ENCODE measurements at regions not wholly inside any gene's neighbourhood (a gene's known extent, or its start where the extent isn't known, plus 50 kb on each side); places are given as distances from the start of the nearest gene placed in this dataset.

DNA sequence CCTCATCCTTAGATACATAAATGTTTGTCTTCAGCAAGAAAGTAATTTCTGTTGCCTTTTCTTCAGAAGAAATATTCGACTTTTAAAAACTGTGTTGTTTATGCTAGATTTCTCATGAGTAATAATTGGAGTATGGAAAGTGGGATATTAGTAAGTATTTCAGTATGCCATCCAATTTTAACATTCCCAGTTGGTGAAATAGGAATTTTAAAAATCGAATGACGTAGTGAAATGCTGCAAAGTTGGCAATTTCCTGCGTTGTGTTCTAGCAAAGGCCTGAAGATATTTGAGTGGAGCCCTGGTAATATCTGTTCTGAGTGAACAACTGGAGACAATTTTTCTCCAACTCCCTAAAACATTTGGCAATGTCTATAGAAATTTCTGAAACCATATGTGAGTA, 190.1 kb downstream of the ZNF330 start:
- H3K79me2 ChIP-seq (ENCODE audit: insufficient read depth, low read length): no peaks in the 10 kb centered on the region
- no peak for TF ChIP-seq EZH2 (IDR thresholded peaks at IDR 0.05; ENCODE audit: borderline replicate concordance, low read depth, low read length, severe bottlenecking)
- TF ChIP-seq, protein P1, sequence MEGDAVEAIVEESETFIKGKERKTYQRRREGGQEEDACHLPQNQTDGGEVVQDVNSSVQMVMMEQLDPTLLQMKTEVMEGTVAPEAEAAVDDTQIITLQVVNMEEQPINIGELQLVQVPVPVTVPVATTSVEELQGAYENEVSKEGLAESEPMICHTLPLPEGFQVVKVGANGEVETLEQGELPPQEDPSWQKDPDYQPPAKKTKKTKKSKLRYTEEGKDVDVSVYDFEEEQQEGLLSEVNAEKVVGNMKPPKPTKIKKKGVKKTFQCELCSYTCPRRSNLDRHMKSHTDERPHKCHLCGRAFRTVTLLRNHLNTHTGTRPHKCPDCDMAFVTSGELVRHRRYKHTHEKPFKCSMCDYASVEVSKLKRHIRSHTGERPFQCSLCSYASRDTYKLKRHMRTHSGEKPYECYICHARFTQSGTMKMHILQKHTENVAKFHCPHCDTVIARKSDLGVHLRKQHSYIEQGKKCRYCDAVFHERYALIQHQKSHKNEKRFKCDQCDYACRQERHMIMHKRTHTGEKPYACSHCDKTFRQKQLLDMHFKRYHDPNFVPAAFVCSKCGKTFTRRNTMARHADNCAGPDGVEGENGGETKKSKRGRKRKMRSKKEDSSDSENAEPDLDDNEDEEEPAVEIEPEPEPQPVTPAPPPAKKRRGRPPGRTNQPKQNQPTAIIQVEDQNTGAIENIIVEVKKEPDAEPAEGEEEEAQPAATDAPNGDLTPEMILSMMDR (IDR thresholded peaks at IDR 0.05; ENCODE audit: borderline replicate concordance, extremely low read depth, low read length, poor library complexity, severe bottlenecking): no peak
- no peak overlapping the region for H3K9ac ChIP-seq (ENCODE audit: low read depth, low read length)
- H3K27ac ChIP-seq (ENCODE audit: low read length): no peak overlapping the region
- H3K36me3 ChIP-seq (ENCODE audit: insufficient read depth, low read length): no peaks in the 10 kb centered on the region
- no peak overlapping the region for H2AFZ ChIP-seq (ENCODE audit: low read depth, low read length)
- no peaks in the 10 kb centered on the region for H4K20me1 ChIP-seq (ENCODE audit: insufficient read depth, low read length)
- no peaks in the 10 kb centered on the region for H3K4me1 ChIP-seq (ENCODE audit: insufficient read depth, low read length)
- ATAC-seq (ENCODE audit: insufficient read depth, low read depth) (no peak), DNase-seq (no peak)
- H3K4me2 ChIP-seq (ENCODE audit: insufficient read depth, low read length): no peak overlapping the region
- no peaks in the 10 kb centered on the region for H3K27me3 ChIP-seq (ENCODE audit: insufficient read depth, low read length, poor library complexity)
- H3K4me3 ChIP-seq (ENCODE audit: low read depth in 1 of 2, low read length in 2 of 2): no peak overlapping the region
- no peaks in the 10 kb centered on the region for H3K9me3 ChIP-seq (ENCODE audit: insufficient read depth, low read length, severe bottlenecking)

DNA sequence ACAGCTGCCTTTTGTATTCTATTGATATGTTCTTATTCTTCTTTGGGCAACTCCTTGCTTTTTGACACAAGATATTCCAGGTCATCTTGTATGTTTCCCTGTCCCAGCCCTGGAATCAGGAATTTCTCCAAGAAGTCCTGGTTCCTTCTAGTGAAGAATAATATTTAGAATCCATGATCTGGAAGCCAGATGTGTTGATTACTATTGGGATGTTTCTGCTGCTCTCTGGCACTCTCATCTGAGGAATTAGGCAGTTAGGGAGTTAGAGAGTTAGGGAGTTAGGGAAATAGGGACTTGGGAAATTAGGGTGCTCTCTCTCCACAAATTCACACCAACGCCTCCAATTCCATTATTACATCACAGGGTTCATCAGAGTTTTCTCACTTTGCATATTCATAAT, 191.2 kb downstream of the ZNF330 start:
- H4K20me1 ChIP-seq (ENCODE audit: insufficient read depth, low read length): no peaks in the 10 kb centered on the region
- H3K4me2 ChIP-seq (ENCODE audit: insufficient read depth, low read length): no peak overlapping the region
- H3K9me3 ChIP-seq (ENCODE audit: insufficient read depth, low read length, severe bottlenecking): no peaks in the 10 kb centered on the region
- no peaks in the 10 kb centered on the region for H3K36me3 ChIP-seq (ENCODE audit: insufficient read depth, low read length)
- no peak for DNase-seq
- H3K79me2 ChIP-seq (ENCODE audit: insufficient read depth, low read length): no peaks in the 10 kb centered on the region
- no peak overlapping the region for H2AFZ ChIP-seq (ENCODE audit: low read depth, low read length)
- H3K9ac ChIP-seq (ENCODE audit: low read depth, low read length): no peak overlapping the region
- H3K27ac ChIP-seq (ENCODE audit: low read length): no peak overlapping the region
- no peak overlapping the region for H3K4me3 ChIP-seq (ENCODE audit: low read depth in 1 of 2, low read length in 2 of 2)
- ATAC-seq (ENCODE audit: insufficient read depth, low read depth): no peak
- TF ChIP-seq EZH2 (IDR thresholded peaks at IDR 0.05; ENCODE audit: borderline replicate concordance, low read depth, low read length, severe bottlenecking): no peak
- TF ChIP-seq, protein P1 (IDR thresholded peaks at IDR 0.05; ENCODE audit: borderline replicate concordance, extremely low read depth, low read length, poor library complexity, severe bottlenecking): no peak
- no peaks in the 10 kb centered on the region for H3K4me1 ChIP-seq (ENCODE audit: insufficient read depth, low read length)
- no peaks in the 10 kb centered on the region for H3K27me3 ChIP-seq (ENCODE audit: insufficient read depth, low read length, poor library complexity)

GRCh38 chr4:141413366-141413765, 192.7 kb downstream of the ZNF330 start:
- no peak for DNase-seq
- H4K20me1 ChIP-seq (ENCODE audit: insufficient read depth, low read length): no peaks in the 10 kb centered on the region
- TF ChIP-seq, protein P1 (IDR thresholded peaks at IDR 0.05; ENCODE audit: borderline replicate concordance, extremely low read depth, low read length, poor library complexity, severe bottlenecking): no peak
- no peak for TF ChIP-seq EZH2 (IDR thresholded peaks at IDR 0.05; ENCODE audit: borderline replicate concordance, low read depth, low read length, severe bottlenecking)

DNA sequence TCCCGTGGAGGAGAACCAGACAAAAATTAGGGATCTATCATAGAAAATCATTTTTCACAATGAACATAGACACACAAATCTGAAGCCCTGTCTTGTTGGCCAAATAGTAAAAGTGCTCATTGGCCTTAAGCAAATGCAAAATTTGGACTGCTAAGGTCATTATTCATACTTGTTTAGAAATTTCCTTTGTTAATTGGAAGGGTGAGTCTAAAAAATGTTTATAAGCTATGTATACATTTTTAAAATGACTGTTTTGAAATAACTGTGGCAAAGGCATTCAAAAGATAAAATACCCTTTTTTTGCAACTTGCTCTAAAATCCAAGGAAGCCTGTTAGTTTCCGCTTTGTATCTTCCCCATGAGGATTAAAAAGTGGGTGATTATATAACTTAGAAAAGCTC, 195.0 kb downstream of the ZNF330 start:
- DNase-seq (no peak), ATAC-seq (ENCODE audit: insufficient read depth, low read depth) (no peak)
- Histone ChIP-seq H3K9ac (ENCODE audit: low read depth, low read length) (no peak overlapping the region), H3K4me2 (ENCODE audit: insufficient read depth, low read length) (no peak overlapping the region), H3K9me3 (ENCODE audit: insufficient read depth, low read length, severe bottlenecking) (no peaks in the 10 kb centered on the region), H4K20me1 (ENCODE audit: insufficient read depth, low read length) (no peaks in the 10 kb centered on the region), H3K27ac (ENCODE audit: low read length) (no peak overlapping the region), H3K36me3 (ENCODE audit: insufficient read depth, low read length) (no peaks in the 10 kb centered on the region), H2AFZ (ENCODE audit: low read depth, low read length) (no peak overlapping the region), H3K79me2 (ENCODE audit: insufficient read depth, low read length) (no peaks in the 10 kb centered on the region), H3K4me3 (ENCODE audit: low read depth in 1 of 2, low read length in 2 of 2) (no peak overlapping the region), H3K27me3 (ENCODE audit: insufficient read depth, low read length, poor library complexity) (no peaks in the 10 kb centered on the region), H3K4me1 (ENCODE audit: insufficient read depth, low read length) (no peaks in the 10 kb centered on the region)
- TF ChIP-seq, protein P1 (IDR thresholded peaks at IDR 0.05; ENCODE audit: borderline replicate concordance, extremely low read depth, low read length, poor library complexity, severe bottlenecking): no peak
- TF ChIP-seq EZH2 (IDR thresholded peaks at IDR 0.05; ENCODE audit: borderline replicate concordance, low read depth, low read length, severe bottlenecking): no peak

More at GRCh38 chr4:141413366-141413765, 192.7 kb downstream of the ZNF330 start:
- H3K27me3 ChIP-seq (ENCODE audit: insufficient read depth, low read length, poor library complexity): no peaks in the 10 kb centered on the region
- no peak overlapping the region for H3K9ac ChIP-seq (ENCODE audit: low read depth, low read length)
- H3K4me2 ChIP-seq (ENCODE audit: insufficient read depth, low read length): no peak overlapping the region
- H2AFZ ChIP-seq (ENCODE audit: low read depth, low read length): no peak overlapping the region
- ATAC-seq (ENCODE audit: insufficient read depth, low read depth): no peak
- H3K36me3 ChIP-seq (ENCODE audit: insufficient read depth, low read length): no peaks in the 10 kb centered on the region
- no peak overlapping the region for H3K27ac ChIP-seq (ENCODE audit: low read length)
- no peak overlapping the region for H3K4me3 ChIP-seq (ENCODE audit: low read depth in 1 of 2, low read length in 2 of 2)
- no peaks in the 10 kb centered on the region for H3K79me2 ChIP-seq (ENCODE audit: insufficient read depth, low read length)
- H3K4me1 ChIP-seq (ENCODE audit: insufficient read depth, low read length): no peaks in the 10 kb centered on the region
- H3K9me3 ChIP-seq (ENCODE audit: insufficient read depth, low read length, severe bottlenecking): no peaks in the 10 kb centered on the region

Data from DND-41 (cell line).